Mucosa of rectum (tissue), 2 donors: ENCODE measurements at regions not wholly inside any gene's neighbourhood (a gene's known extent, or its start where the extent isn't known, plus 50 kb on each side); places are given as distances from the start of the nearest gene placed in this dataset.
"Not testable (repeated sequence)": the region's sequence is repeated elsewhere in the genome, so short reads cannot be mapped to it uniquely, and the experiment has no call there.

Experiments
- H3K27ac ChIP-seq, 2 donors: one replicate each; pipeline ENCODE4 v1.7.0; 2013; ENCODE audit warnings: inconsistent platforms in 2 of 2, low read depth in 2 of 2, low read length in 2 of 2
- H3K27me3 ChIP-seq, 2 donors: one replicate each; pipeline ENCODE4 v1.7.0; 2013; ENCODE audit warnings: low read length in 2 of 2; ENCODE audit not compliant: control insufficient read depth in 2 of 2, insufficient read depth in 2 of 2
- H3K36me3 ChIP-seq, 2 donors: one replicate each; pipeline ENCODE4 v1.7.0; 2013; ENCODE audit warnings: low read length in 2 of 2; ENCODE audit not compliant: control insufficient read depth in 2 of 2, insufficient read depth in 2 of 2
- H3K4me1 ChIP-seq, 2 donors: one replicate each; pipeline ENCODE4 v1.7.0; 2013; ENCODE audit warnings: low read length in 2 of 2, mild to moderate bottlenecking in 1 of 2; ENCODE audit not compliant: control insufficient read depth in 2 of 2, insufficient read depth in 2 of 2
- H3K4me3 ChIP-seq, 2 donors: one replicate each; pipeline ENCODE4 v1.7.0; 2013; ENCODE audit warnings: low read length in 2 of 2
- H3K9ac ChIP-seq, 2 donors: one replicate each; pipeline ENCODE4 v1.7.0; 2013; ENCODE audit warnings: low read length in 2 of 2, low read depth in 1 of 2, mild to moderate bottlenecking in 1 of 2
- H3K9me3 ChIP-seq, 2 donors: one replicate each; pipeline ENCODE4 v1.7.0; 2013; ENCODE audit warnings: low read length in 2 of 2; ENCODE audit not compliant: control insufficient read depth in 2 of 2
- donor health status: healthy.
- donor health status: Normal muscosa, but diverticular disease.

GRCh38 chr2:145379934-145380333, 860.0 kb upstream of the ZEB2 start:
- Histone ChIP-seq H3K36me3 (no peaks in the 10 kb centered on the region), H3K27me3 (no peaks in the 10 kb centered on the region), H3K9ac (no peak overlapping the region), H3K9me3 (no peaks in the 10 kb centered on the region), H3K27ac (no peak overlapping the region), H3K4me1 (no peaks in the 10 kb centered on the region), H3K4me3 (no peak overlapping the region)

- H3K9me3 ChIP-seq, result no peaks in the 10 kb centered on the region
- H3K9ac ChIP-seq, result no peak overlapping the region
- H3K36me3 ChIP-seq, result no peaks in the 10 kb centered on the region
- H3K27me3 ChIP-seq, result no peaks in the 10 kb centered on the region
- H3K27ac ChIP-seq, result no peak overlapping the region
- H3K4me1 ChIP-seq, result no peaks in the 10 kb centered on the region
- no peak overlapping the region for H3K4me3 ChIP-seq
Observed at GRCh38 chr2:145374165-145374564, 854.2 kb upstream of the ZEB2 start.

DNA sequence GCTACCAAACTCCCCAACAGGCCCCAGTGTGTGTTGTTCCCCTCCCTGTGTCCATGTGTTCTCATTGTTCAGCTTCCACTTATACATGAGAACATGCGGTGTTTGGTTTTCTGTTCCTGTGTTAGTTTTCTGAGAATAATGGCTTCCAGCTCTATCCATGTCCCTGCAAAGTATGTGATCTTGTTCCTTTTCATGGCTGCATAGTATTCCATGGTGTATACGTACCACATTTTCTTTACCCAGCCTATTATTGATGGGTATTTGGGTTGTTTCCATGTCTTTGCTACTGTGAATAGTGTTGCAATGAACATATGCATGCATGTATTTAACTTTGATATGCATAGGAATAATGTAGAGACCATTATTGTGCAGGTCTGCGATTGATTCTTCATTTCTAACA, 847.4 kb upstream of the ZEB2 start:
- not testable (repeated sequence) for H3K27ac ChIP-seq, H3K27me3 ChIP-seq, H3K4me3 ChIP-seq, H3K36me3 ChIP-seq, H3K9me3 ChIP-seq, H3K4me1 ChIP-seq, H3K9ac ChIP-seq

- Histone ChIP-seq H3K4me1 (no peaks in the 10 kb centered on the region), H3K27me3 (no peaks in the 10 kb centered on the region), H3K4me3 (no peak overlapping the region), H3K9me3 (no peaks in the 10 kb centered on the region), H3K9ac (no peak overlapping the region), H3K36me3 (no peaks in the 10 kb centered on the region), H3K27ac (no peak overlapping the region)
Observed at GRCh38 chr2:145366341-145366740, 846.4 kb upstream of the ZEB2 start.

DNA sequence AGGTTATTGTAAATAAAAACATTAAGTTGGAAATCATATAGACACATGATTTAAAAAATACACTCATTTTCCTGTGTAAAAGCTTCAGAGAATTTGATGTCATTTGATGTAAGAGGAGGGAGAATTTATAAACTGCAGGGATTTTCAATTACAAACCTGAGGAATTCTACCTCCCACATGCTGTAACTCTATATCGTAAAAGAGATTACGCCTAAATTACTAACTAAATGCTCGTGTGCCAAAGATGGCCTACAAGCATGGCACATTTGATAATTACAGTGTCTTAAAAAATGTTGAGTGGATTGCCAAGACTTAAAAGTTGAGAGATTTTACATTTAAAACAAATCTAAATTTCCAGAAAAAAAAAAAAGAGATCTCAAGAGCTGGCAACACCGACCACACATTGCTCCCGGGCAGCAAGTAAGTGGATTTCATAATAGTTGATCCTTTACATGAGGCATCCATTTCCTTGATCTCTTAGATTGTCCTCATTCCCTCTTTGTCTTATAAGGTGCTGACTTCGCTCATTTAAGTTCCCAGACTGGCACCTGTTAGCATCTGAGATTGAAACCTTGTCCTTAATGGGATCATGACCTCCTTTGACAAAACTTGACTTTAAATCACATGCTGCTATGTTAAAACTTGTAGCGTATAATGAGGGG, 840.3 kb upstream of the ZEB2 start:
- H3K27me3 ChIP-seq, result no peaks in the 10 kb centered on the region
- H3K9ac ChIP-seq, result no peak overlapping the region
- H3K27ac ChIP-seq, result no peak overlapping the region
- H3K9me3 ChIP-seq, result no peaks in the 10 kb centered on the region
- H3K4me3 ChIP-seq, result no peak overlapping the region
- H3K36me3 ChIP-seq, result no peaks in the 10 kb centered on the region
- no peaks in the 10 kb centered on the region for H3K4me1 ChIP-seq

DNA sequence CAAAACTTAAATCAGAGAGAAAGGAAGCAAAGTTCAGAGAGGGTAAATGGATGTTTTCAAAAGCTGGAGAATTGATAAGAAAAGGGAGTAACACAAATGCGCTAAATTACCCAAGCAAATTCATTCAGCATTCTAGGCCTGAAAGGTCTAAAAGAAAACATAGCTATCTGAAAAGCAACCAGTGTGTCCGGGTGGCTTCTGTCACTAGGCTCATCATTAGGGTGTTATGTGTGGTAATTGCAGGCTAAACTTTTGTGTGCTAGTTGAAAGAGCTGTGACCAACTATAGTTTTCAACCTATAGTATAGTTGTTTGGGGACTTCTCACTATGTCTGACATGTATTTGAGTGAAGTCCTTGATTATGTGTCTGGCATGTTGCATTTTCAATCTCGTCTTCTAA, 839.6 kb upstream of the ZEB2 start:
- Histone ChIP-seq H3K9me3 (no peaks in the 10 kb centered on the region), H3K9ac (no peak overlapping the region), H3K4me1 (no peaks in the 10 kb centered on the region)

DNA sequence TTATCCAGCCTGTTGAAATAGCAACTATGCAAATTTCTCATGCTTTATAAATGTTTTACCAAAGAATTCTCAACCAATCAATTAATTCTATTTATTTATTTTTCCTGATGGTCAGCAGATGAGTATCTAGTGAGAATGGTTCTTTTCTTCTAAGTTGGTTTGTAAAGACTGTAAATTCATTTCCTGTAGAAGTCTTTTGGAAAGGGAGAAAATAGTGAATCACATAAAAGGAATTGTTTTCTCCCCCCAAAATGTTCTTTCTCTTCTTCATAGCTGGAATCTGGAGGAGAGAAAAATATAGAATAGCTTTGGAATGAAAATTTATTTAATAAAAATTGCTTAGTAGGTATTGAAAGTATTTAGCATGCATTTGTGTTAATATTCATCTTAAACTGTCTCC, 836.1 kb upstream of the ZEB2 start:
- Histone ChIP-seq H3K9me3 (no peaks in the 10 kb centered on the region), H3K9ac (no peak overlapping the region), H3K27ac (no peak overlapping the region), H3K27me3 (no peaks in the 10 kb centered on the region), H3K4me1 (no peaks in the 10 kb centered on the region), H3K36me3 (no peaks in the 10 kb centered on the region), H3K4me3 (no peak overlapping the region)

More for the DNA sequence above, 839.6 kb upstream of the ZEB2 start:
- no peaks in the 10 kb centered on the region for H3K27me3 ChIP-seq
- no peaks in the 10 kb centered on the region for H3K36me3 ChIP-seq
- no peak overlapping the region for H3K4me3 ChIP-seq
- H3K27ac ChIP-seq, result no peak overlapping the region

DNA sequence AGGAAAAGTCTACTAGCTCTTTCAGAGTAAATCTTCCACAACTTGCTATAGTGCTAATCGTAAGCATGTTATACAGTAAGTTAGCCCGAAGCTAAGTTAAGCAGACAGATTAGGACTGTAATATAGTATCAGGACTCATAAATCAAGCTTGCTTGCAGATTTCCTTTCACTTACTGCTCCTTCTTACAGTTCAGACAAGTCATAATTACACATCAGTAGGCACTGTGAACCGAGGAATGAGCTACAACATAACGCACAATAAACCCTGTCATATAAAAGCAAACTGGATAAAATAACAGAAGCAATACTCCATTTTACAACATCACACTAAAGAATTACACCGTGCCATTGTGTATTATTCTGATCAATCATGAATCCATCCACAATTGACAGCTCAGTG, 832.6 kb upstream of the ZEB2 start:
- Histone ChIP-seq H3K4me1 (no peaks in the 10 kb centered on the region), H3K27ac (no peak overlapping the region), H3K36me3 (no peaks in the 10 kb centered on the region), H3K27me3 (no peaks in the 10 kb centered on the region), H3K4me3 (no peak overlapping the region), H3K9ac (no peak overlapping the region), H3K9me3 (no peaks in the 10 kb centered on the region)

DNA sequence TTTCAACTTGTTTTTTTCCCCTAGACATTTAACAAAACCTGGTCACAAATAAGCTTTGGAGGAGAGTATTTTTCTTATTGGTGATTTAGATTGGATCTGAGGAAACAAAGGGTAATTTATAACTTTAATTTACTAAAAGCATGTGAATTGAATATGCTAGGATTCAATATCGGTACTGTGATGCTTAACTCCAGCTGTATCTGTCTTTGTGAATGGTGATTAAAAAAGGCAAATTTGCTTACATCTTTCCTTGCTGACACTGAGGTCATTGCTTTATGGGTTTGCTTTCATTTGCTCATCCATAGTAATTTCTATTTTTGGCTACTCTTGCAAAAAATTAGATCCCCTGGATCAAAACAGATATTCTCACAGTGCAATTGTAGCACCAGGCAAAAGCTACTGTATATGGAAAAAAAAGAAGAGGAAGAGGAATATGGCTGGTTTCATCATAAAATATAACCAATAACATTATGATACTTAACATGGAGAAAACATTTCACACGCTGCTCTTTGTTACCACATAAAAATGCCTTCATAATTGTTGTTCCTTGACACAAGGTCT, 832.0 kb upstream of the ZEB2 start:
- no peak overlapping the region for H3K9ac ChIP-seq

DNA sequence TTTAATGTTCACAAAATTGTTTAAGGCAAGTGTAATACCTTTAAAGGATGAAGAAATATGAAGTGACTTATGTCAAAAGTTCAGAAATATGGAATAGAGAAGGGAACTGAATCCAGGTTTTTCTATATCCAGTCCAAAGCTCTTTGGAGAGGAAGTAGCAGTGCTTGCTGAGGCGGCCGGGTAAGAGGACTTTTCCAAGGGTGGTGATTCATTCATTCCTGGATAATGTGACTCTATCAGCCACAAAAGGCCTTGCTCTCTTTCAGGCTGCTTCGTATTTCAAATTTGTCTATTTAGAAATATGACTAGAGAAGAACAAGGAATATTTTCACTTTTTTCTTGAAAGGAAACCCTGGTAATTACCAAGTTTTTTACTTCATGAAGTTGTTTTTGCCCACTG, 830.1 kb upstream of the ZEB2 start:
- H3K36me3 ChIP-seq, result no peaks in the 10 kb centered on the region
- H3K9ac ChIP-seq, result no peak overlapping the region
- H3K9me3 ChIP-seq, result no peaks in the 10 kb centered on the region
- H3K27me3 ChIP-seq, result no peaks in the 10 kb centered on the region
- no peaks in the 10 kb centered on the region for H3K4me1 ChIP-seq
- no peak overlapping the region for H3K4me3 ChIP-seq
- no peak overlapping the region for H3K27ac ChIP-seq

More for the DNA sequence above, 832.0 kb upstream of the ZEB2 start:
- no peaks in the 10 kb centered on the region for H3K27me3 ChIP-seq
- H3K4me1 ChIP-seq, result no peaks in the 10 kb centered on the region
- no peaks in the 10 kb centered on the region for H3K9me3 ChIP-seq
- H3K27ac ChIP-seq, result no peak overlapping the region
- H3K36me3 ChIP-seq, result no peaks in the 10 kb centered on the region
- no peak overlapping the region for H3K4me3 ChIP-seq
